ENCODE measurements at regions not wholly inside any gene's neighbourhood (a gene's known extent, or its start where the extent isn't known, plus 50 kb on each side); places are given as distances from the start of the nearest gene placed in this dataset.

GRCh38 chr17:36707904-36708303 lies 106.5 kb downstream of the MRM1 start:
- TF ChIP-seq CTCF (conservative IDR thresholded peaks at IDR 0.05) = no peak
- DNase-seq (ENCODE audit: low read depth, low spot score) = no peak
- no peak overlapping the region for H3K27ac Mint-ChIP-seq (ENCODE audit: unreplicated experiment)
- H3K4me3 Mint-ChIP-seq = no peak overlapping the region
- peaks cover 79% of the 10 kb centered on the region for H3K27me3 Mint-ChIP-seq (ENCODE audit: low read depth)
- no peaks in the 10 kb centered on the region for H3K4me1 Mint-ChIP-seq
- no peaks in the 10 kb centered on the region for H3K36me3 Mint-ChIP-seq (ENCODE audit: low read depth)
- no peaks in the 10 kb centered on the region for H3K9me3 Mint-ChIP-seq

- DNase-seq (ENCODE audit: low read depth, low spot score) = no peak
- H3K27ac Mint-ChIP-seq (ENCODE audit: unreplicated experiment) = no peak overlapping the region
- H3K36me3 Mint-ChIP-seq (ENCODE audit: low read depth) = no peaks in the 10 kb centered on the region
- no peak overlapping the region for H3K4me3 Mint-ChIP-seq
- TF ChIP-seq CTCF (conservative IDR thresholded peaks at IDR 0.05) = no peak
- H3K9me3 Mint-ChIP-seq = no peaks in the 10 kb centered on the region
- no peaks in the 10 kb centered on the region for H3K4me1 Mint-ChIP-seq
- peaks cover 37% of the 10 kb centered on the region for H3K27me3 Mint-ChIP-seq (ENCODE audit: low read depth)
Observed at GRCh38 chr17:36714789-36715188, 113.4 kb downstream of the MRM1 start.

- no peaks in the 10 kb centered on the region for H3K9me3 Mint-ChIP-seq
- no peaks in the 10 kb centered on the region for H3K36me3 Mint-ChIP-seq (ENCODE audit: low read depth)
Observed at GRCh38 chr17:36715951-36716350, 114.6 kb downstream of the MRM1 start.

GRCh38 chr17:36717088-36717487 lies 115.7 kb downstream of the MRM1 start:
- DNase-seq (ENCODE audit: low read depth, low spot score) = no peak
- no peaks in the 10 kb centered on the region for H3K36me3 Mint-ChIP-seq (ENCODE audit: low read depth)
- H3K4me1 Mint-ChIP-seq = peaks cover 9% of the 10 kb centered on the region
- H3K27ac Mint-ChIP-seq (ENCODE audit: unreplicated experiment) = no peak overlapping the region
- H3K4me3 Mint-ChIP-seq = no peak overlapping the region
- H3K9me3 Mint-ChIP-seq = no peaks in the 10 kb centered on the region
- TF ChIP-seq CTCF (conservative IDR thresholded peaks at IDR 0.05) = no peak
- H3K27me3 Mint-ChIP-seq (ENCODE audit: low read depth) = peaks cover 22% of the 10 kb centered on the region

More at GRCh38 chr17:36715951-36716350, 114.6 kb downstream of the MRM1 start:
- peaks cover 31% of the 10 kb centered on the region for H3K27me3 Mint-ChIP-seq (ENCODE audit: low read depth)
- H3K27ac Mint-ChIP-seq (ENCODE audit: unreplicated experiment) = no peak overlapping the region
- no peak for DNase-seq (ENCODE audit: low read depth, low spot score)
- no peak for TF ChIP-seq CTCF (conservative IDR thresholded peaks at IDR 0.05)
- H3K4me1 Mint-ChIP-seq = no peaks in the 10 kb centered on the region
- no peak overlapping the region for H3K4me3 Mint-ChIP-seq

- Mint-ChIP-seq H3K27me3 (ENCODE audit: low read depth) (peaks cover 3% of the 10 kb centered on the region), H3K4me1 (peaks cover 10% of the 10 kb centered on the region), H3K36me3 (ENCODE audit: low read depth) (no peaks in the 10 kb centered on the region), H3K4me3 (no peak overlapping the region), H3K9me3 (no peaks in the 10 kb centered on the region), H3K27ac (ENCODE audit: unreplicated experiment) (no peak overlapping the region)
- DNase-seq (ENCODE audit: low read depth, low spot score) = no peak
- no peak for TF ChIP-seq CTCF (conservative IDR thresholded peaks at IDR 0.05)
Observed at GRCh38 chr17:36720131-36720530, 118.7 kb downstream of the MRM1 start.

All from neural crest cell (in vitro differentiated cells).